H9 (cell line): ENCODE measurements at regions not wholly inside any gene's neighbourhood (a gene's known extent, or its start where the extent isn't known, plus 50 kb on each side); places are given as distances from the start of the nearest gene placed in this dataset.

ENCODE experiments used
- DNase-seq: peaks from one replicate; pipeline ENCODE4 v3.0.0-alpha.2; 2017
- H2AFZ ChIP-seq: one replicate; pipeline ENCODE4 v1.6.1; 2013; ENCODE audit warnings: mild to moderate bottlenecking, low read length, control low read depth, moderate library complexity
- H2AK5ac ChIP-seq: 2 replicates; pipeline ENCODE4 v1.6.1; 2013; ENCODE audit warnings: low read length, control low read depth, mixed read lengths; ENCODE audit not compliant: insufficient read length
- H2BK120ac ChIP-seq: one replicate; pipeline ENCODE4 v1.6.1; 2013; ENCODE audit warnings: low read depth, mild to moderate bottlenecking, low read length, control low read depth, inconsistent platforms; ENCODE audit not compliant: poor library complexity, severe bottlenecking
- H2BK12ac ChIP-seq: 2 replicates; pipeline ENCODE4 v1.6.1; 2013; ENCODE audit warnings: low read length, control low read depth, mixed read lengths, low read depth; ENCODE audit not compliant: insufficient read length
- H2BK15ac ChIP-seq: 2 replicates; pipeline ENCODE4 v1.6.1; 2013; ENCODE audit warnings: low read depth, low read length, control low read depth
- H2BK20ac ChIP-seq: one replicate; pipeline ENCODE4 v1.6.1; 2013; ENCODE audit warnings: low read depth, mild to moderate bottlenecking, low read length, control low read depth, inconsistent platforms; ENCODE audit not compliant: poor library complexity, severe bottlenecking
- H2BK5ac ChIP-seq: 2 replicates; pipeline ENCODE4 v1.6.1; 2013; ENCODE audit warnings: low read length, control low read depth, mixed read lengths; ENCODE audit not compliant: insufficient read length
- H3K14ac ChIP-seq: 2 replicates; pipeline ENCODE4 v1.6.1; 2013; ENCODE audit warnings: low read length, control low read depth; ENCODE audit not compliant: insufficient read depth
- H3K18ac ChIP-seq: 2 replicates; pipeline ENCODE4 v1.6.1; 2013; ENCODE audit warnings: low read depth, mild to moderate bottlenecking, mixed read lengths, low read length, control low read depth; ENCODE audit not compliant: insufficient read length
- H3K23ac ChIP-seq: 2 replicates; pipeline ENCODE4 v1.6.1; 2013; ENCODE audit warnings: low read length, control low read depth, mixed read lengths, low read depth; ENCODE audit not compliant: insufficient read length
- H3K23me2 ChIP-seq: 2 replicates; pipeline ENCODE4 v1.6.1; 2013; ENCODE audit warnings: low read depth, mild to moderate bottlenecking, mixed read lengths, low read length, control low read depth; ENCODE audit not compliant: insufficient read length, poor library complexity, severe bottlenecking
- H3K27ac ChIP-seq: 2 replicates; pipeline ENCODE4 v1.5.1; 2013; ENCODE audit warnings: low read length, control low read depth, mixed read lengths, low read depth; ENCODE audit not compliant: insufficient read length
- H3K27me3 ChIP-seq: 2 replicates; pipeline ENCODE4 v1.6.1; 2013; ENCODE audit warnings: low read length, control low read depth, inconsistent platforms; ENCODE audit not compliant: insufficient read depth
- H3K4ac ChIP-seq: 2 replicates; pipeline ENCODE4 v1.6.1; 2013; ENCODE audit warnings: low read depth, mild to moderate bottlenecking, control low read depth, inconsistent platforms, low read length, moderate library complexity
- H3K4me1 ChIP-seq: 2 replicates; pipeline ENCODE4 v1.6.1; 2013; ENCODE audit warnings: low read length, control low read depth, inconsistent platforms; ENCODE audit not compliant: insufficient read depth
- H3K4me2 ChIP-seq: 2 replicates; pipeline ENCODE4 v1.6.1; 2013; ENCODE audit warnings: low read length, control low read depth, mixed read lengths; ENCODE audit not compliant: insufficient read length, insufficient read depth
- H3K56ac ChIP-seq: 2 replicates; pipeline ENCODE4 v1.6.1; 2013; ENCODE audit warnings: low read depth, mild to moderate bottlenecking, mixed read lengths, low read length, control low read depth; ENCODE audit not compliant: insufficient read length
- H3K79me1 ChIP-seq: 2 replicates; pipeline ENCODE4 v1.6.1; 2013; ENCODE audit warnings: low read depth, mild to moderate bottlenecking, moderate library complexity, low read length, control low read depth, inconsistent platforms; ENCODE audit not compliant: insufficient read depth, poor library complexity, severe bottlenecking
- H3K79me2 ChIP-seq: 2 replicates; pipeline ENCODE4 v1.6.1; 2013; ENCODE audit warnings: low read length, control low read depth, inconsistent platforms; ENCODE audit not compliant: insufficient read depth
- H3K9ac ChIP-seq: 2 replicates; pipeline ENCODE4 v1.6.1; 2013; ENCODE audit warnings: low read length, control low read depth, mixed read lengths; ENCODE audit not compliant: insufficient read length; ENCODE audit errors: extremely low read depth
- H3K9me3 ChIP-seq: one replicate; pipeline ENCODE4 v1.6.1; 2013; ENCODE audit warnings: low read depth, low read length, inconsistent platforms; ENCODE audit not compliant: control insufficient read depth
- H3T11ph ChIP-seq: one replicate; pipeline ENCODE4 v1.6.1; 2013; ENCODE audit warnings: mild to moderate bottlenecking, low read length, control low read depth, inconsistent platforms
- H4K20me1 ChIP-seq: one replicate; pipeline ENCODE4 v1.6.1; 2013; ENCODE audit not compliant: control insufficient read depth, insufficient read length, insufficient read depth
- H4K5ac ChIP-seq: 2 replicates; pipeline ENCODE4 v1.6.1; 2013; ENCODE audit warnings: low read depth, mild to moderate bottlenecking, mixed read lengths, low read length, control low read depth; ENCODE audit not compliant: insufficient read length
- H4K8ac ChIP-seq: replicated peaks from 2 replicates; pipeline ENCODE4 v1.6.1; 2013; ENCODE audit warnings: low read length, control low read depth, mixed read lengths, low read depth; ENCODE audit not compliant: insufficient read length
- H4K91ac ChIP-seq: 2 replicates; pipeline ENCODE4 v1.6.1; 2013; ENCODE audit warnings: low read depth, mild to moderate bottlenecking, moderate library complexity, mixed read lengths, low read length, control low read depth; ENCODE audit not compliant: insufficient read length
- H3K27ac Mint-ChIP-seq, 3 experiments: 2 replicates in 2 of 3; 3 replicates in 1 of 3; pipeline ENCODE4 v1.8.0; 2020 to 2021; ENCODE audit warnings: mixed read lengths in 3 of 3, mild to moderate bottlenecking in 1 of 3, moderate library complexity in 1 of 3
- H3K27me3 Mint-ChIP-seq: 2 replicates; pipeline ENCODE4 v1.8.0; 2021; ENCODE audit warnings: low read depth, mild to moderate bottlenecking, moderate library complexity, mixed read lengths
- H3K36me3 Mint-ChIP-seq, 3 experiments: 2 replicates in 2 of 3; 3 replicates in 1 of 3; pipeline ENCODE4 v1.8.0; 2020 to 2021; ENCODE audit warnings: low read depth in 3 of 3, mixed read lengths in 3 of 3; ENCODE audit not compliant: insufficient read depth in 1 of 3
- H3K4me1 Mint-ChIP-seq, 2 experiments: 2 replicates each; pipeline ENCODE4 v1.8.0; 2020; ENCODE audit warnings: mixed read lengths in 2 of 2
- H3K4me3 Mint-ChIP-seq, 2 experiments: 2 replicates in 1 of 2; 3 replicates in 1 of 2; pipeline ENCODE4 v1.8.0; 2020 to 2021; ENCODE audit warnings: mild to moderate bottlenecking in 2 of 2, mixed read lengths in 2 of 2, moderate library complexity in 1 of 2
- H3K9me3 Mint-ChIP-seq, 2 experiments: 2 replicates in 1 of 2; 3 replicates in 1 of 2; pipeline ENCODE4 v1.8.0; 2020; ENCODE audit warnings: mild to moderate bottlenecking in 2 of 2, mixed read lengths in 2 of 2, moderate library complexity in 1 of 2
- CTCF ChIP-seq: fragments of 200-600 bp; sonication (generic); conservative IDR thresholded peaks from 3 replicates; pipeline ENCODE4 v1.8.0; 2021; ENCODE audit warnings: antibody characterized with exemption, mild to moderate bottlenecking
- WGBS: extraction: QIAGEN DNeasy Blood & Tissue Kit; methylation state at CpG from one replicate; pipeline ENCODE4 v1.1.7; 2013; ENCODE audit warnings: missing lambda C conversion rate, low lambda C conversion rate, mixed read lengths; ENCODE audit not compliant: insufficient read length; ENCODE audit errors: extremely low coverage; 5-methylcytosine and 5-hydroxymethylcytosine counted together

DNA sequence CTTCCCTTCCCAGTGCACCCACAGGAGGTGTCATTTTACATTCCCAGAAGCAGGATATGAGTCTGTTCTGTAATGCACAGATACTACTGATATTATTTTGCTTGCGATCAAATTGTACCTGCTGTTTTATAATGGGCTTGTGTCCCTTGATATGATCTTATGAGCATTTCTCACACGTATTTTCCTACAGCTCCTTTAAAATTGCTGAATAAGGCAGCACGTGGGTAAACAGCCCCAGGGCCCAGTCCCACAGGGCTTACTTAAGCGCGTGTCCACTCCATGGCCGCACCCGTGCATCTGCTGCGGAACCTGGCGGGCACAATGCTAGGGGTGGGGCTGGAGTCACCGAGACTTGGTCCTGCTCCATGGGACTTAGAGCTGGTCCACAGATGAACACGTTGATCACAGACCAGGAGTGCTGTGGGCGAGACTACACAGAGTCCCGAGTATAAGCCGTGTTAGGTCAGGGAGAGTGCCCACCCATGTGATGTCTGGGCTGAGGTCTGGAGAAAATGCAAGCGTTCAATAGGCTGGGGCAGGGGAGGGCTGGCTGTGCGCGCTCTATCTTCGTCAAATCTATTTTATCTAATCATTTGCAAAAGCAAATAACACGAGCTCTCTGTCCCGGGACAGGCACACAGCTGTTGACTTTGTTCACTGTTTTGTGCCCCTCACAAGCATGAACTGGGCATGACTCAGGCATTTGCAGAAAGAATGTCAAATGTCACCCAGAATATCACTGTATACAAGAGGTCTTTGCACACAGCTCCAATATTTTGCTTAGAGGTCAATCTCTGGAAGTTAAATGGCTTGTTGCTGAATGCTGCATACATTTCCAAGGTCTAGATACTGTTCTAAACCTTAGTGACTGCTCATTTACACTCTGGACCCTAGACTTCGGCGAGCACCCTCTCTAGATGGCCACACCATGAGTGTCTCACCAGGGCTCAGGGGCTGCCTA lies 119.3 kb downstream of the CRYAA start:
- no peak overlapping the region for H3K14ac ChIP-seq

More for the DNA sequence above, 119.3 kb downstream of the CRYAA start:
- no peaks in the 10 kb centered on the region for H3K79me1 ChIP-seq
- no peak overlapping the region for H4K91ac ChIP-seq
- H3K27ac Mint-ChIP-seq = no peak overlapping the region
- H3K27me3 Mint-ChIP-seq = peaks cover 5% of the 10 kb centered on the region
- H3K56ac ChIP-seq = no peak overlapping the region
- H3K27ac ChIP-seq = no peak overlapping the region
- H3K4me3 Mint-ChIP-seq = no peak overlapping the region
- H3K4me1 ChIP-seq = no peaks in the 10 kb centered on the region
- H2BK120ac ChIP-seq = no peak overlapping the region
- H2AFZ ChIP-seq = no peak overlapping the region
- TF ChIP-seq CTCF = no peak
- H3K9me3 ChIP-seq = no peaks in the 10 kb centered on the region
- no peaks in the 10 kb centered on the region for H3K36me3 Mint-ChIP-seq
- H3K23ac ChIP-seq = no peak overlapping the region
- H4K8ac ChIP-seq = no peak overlapping the region
- no peak overlapping the region for H2AK5ac ChIP-seq
- H2BK12ac ChIP-seq = no peak overlapping the region
- H3K9me3 Mint-ChIP-seq = no peaks in the 10 kb centered on the region
- H3K4ac ChIP-seq = no peak overlapping the region
- H3K4me2 ChIP-seq = no peak overlapping the region
- no peaks in the 10 kb centered on the region for H4K20me1 ChIP-seq
- no peak overlapping the region for H2BK15ac ChIP-seq
- WGBS = no CpG with 5 or more reads among the region's 22 CpGs
- no peak overlapping the region for H2BK5ac ChIP-seq
- H3K9ac ChIP-seq = no peak overlapping the region
- peaks cover 6 to 8% of the 10 kb centered on the region in 2 experiments for H3K4me1 Mint-ChIP-seq
- DNase-seq = no peak
- H3K23me2 ChIP-seq = no peaks in the 10 kb centered on the region
- H3K27me3 ChIP-seq = no peaks in the 10 kb centered on the region
- H3T11ph ChIP-seq = no peak overlapping the region
- no peak overlapping the region for H2BK20ac ChIP-seq
- no peaks in the 10 kb centered on the region for H3K79me2 ChIP-seq
- H4K5ac ChIP-seq = no peak overlapping the region
- no peak overlapping the region for H3K18ac ChIP-seq
